GM23248 (cell line): ENCODE measurements at regions not wholly inside any gene's neighbourhood (a gene's known extent, or its start where the extent isn't known, plus 50 kb on each side); places are given as distances from the start of the nearest gene placed in this dataset.

Experiments used
- EZH2 ChIP-seq: fragments of 200-600 bp; sonication (generic); IDR thresholded peaks from 2 replicates; pipeline ENCODE4 v1.6.1; 2018; ENCODE audit warnings: antibody characterized with exemption, mild to moderate bottlenecking; ENCODE audit not compliant: insufficient read depth, poor library complexity, severe bottlenecking
- EZH2phosphoT487 ChIP-seq: fragments of 200-600 bp; sonication (generic); IDR thresholded peaks from 2 replicates; pipeline ENCODE4 v1.6.1; 2018; ENCODE audit warnings: antibody characterized with exemption, moderate library complexity, mild to moderate bottlenecking, low read depth; ENCODE audit not compliant: insufficient read depth

GRCh38 chr2:12666445-12666844, 50.3 kb upstream of the TRIB2 start:
- no peak for TF ChIP-seq EZH2
- no peak for TF ChIP-seq EZH2phosphoT487
